IPS DF 6.9 (cell line): ENCODE measurements at regions not wholly inside any gene's neighbourhood (a gene's known extent, or its start where the extent isn't known, plus 50 kb on each side); places are given as distances from the start of the nearest gene placed in this dataset.
"Not testable (repeated sequence)": the region's sequence is repeated elsewhere in the genome, so short reads cannot be mapped to it uniquely, and the experiment has no call there.

Experiments
- DNase-seq: peaks from one replicate; pipeline ENCODE4 v3.0.0-alpha.2; 2013; ENCODE audit warnings: low read depth, low spot score
- H3K27ac ChIP-seq: one replicate; pipeline ENCODE4 v1.5.1; 2013; ENCODE audit warnings: low read length, control low read depth
- H3K27me3 ChIP-seq: 2 replicates; pipeline ENCODE4 v1.6.1; 2013; ENCODE audit warnings: mild to moderate bottlenecking, low read length; ENCODE audit not compliant: control insufficient read depth, insufficient read depth
- H3K36me3 ChIP-seq: 2 replicates; pipeline ENCODE4 v1.6.1; 2013; ENCODE audit warnings: low read length; ENCODE audit not compliant: control insufficient read depth, insufficient read depth
- H3K4me1 ChIP-seq: 2 replicates; pipeline ENCODE4 v1.6.1; 2013; ENCODE audit warnings: low read length; ENCODE audit not compliant: control insufficient read depth, insufficient read depth
- H3K4me3 ChIP-seq: 2 replicates; pipeline ENCODE4 v1.5.1; 2013; ENCODE audit warnings: mild to moderate bottlenecking, low read length
- H3K9me3 ChIP-seq: 2 replicates; pipeline ENCODE4 v1.6.1; 2013; ENCODE audit warnings: low read length, inconsistent platforms; ENCODE audit not compliant: control insufficient read depth, insufficient read depth
- WGBS: extraction: QIAGEN DNeasy Blood & Tissue Kit; methylation state at CpG from one replicate; pipeline ENCODE4 v1.1.7; 2013; ENCODE audit warnings: mixed read lengths, missing lambda C conversion rate; ENCODE audit not compliant: insufficient read length, insufficient coverage; 5-methylcytosine and 5-hydroxymethylcytosine counted together

- no CpG with 5 or more reads among the region's 3 CpGs for WGBS
Measured at GRCh38 chr9:81069038-81069795, 620.1 kb downstream of the TLE1 start.

GRCh38 chr9:81062995-81063394 lies 626.4 kb downstream of the TLE1 start:
- no CpG with 5 or more reads among the region's 3 CpGs for WGBS
- not testable (repeated sequence) for H3K9me3 ChIP-seq, H3K36me3 ChIP-seq, H3K27me3 ChIP-seq, DNase-seq, H3K27ac ChIP-seq, H3K4me3 ChIP-seq, H3K4me1 ChIP-seq

More at GRCh38 chr9:81069038-81069795, 620.1 kb downstream of the TLE1 start:
- no peaks in the 10 kb centered on the region for H3K9me3 ChIP-seq
- H3K4me3 ChIP-seq, result no peak overlapping the region
- no peaks in the 10 kb centered on the region for H3K36me3 ChIP-seq
- H3K4me1 ChIP-seq, result no peaks in the 10 kb centered on the region
- H3K27me3 ChIP-seq, result no peaks in the 10 kb centered on the region
- no peak overlapping the region for H3K27ac ChIP-seq
- no peak for DNase-seq

GRCh38 chr9:81058782-81059181 lies 630.6 kb downstream of the TLE1 start:
- WGBS, result no CpG with 5 or more reads among the region's 2 CpGs

GRCh38 chr9:81053298-81054025 lies 635.9 kb downstream of the TLE1 start:
- Histone ChIP-seq H3K9me3 (no peaks in the 10 kb centered on the region), H3K4me1 (no peaks in the 10 kb centered on the region), H3K4me3 (no peak overlapping the region), H3K27me3 (no peaks in the 10 kb centered on the region), H3K27ac (no peak overlapping the region), H3K36me3 (no peaks in the 10 kb centered on the region)
- WGBS, result no CpG with 5 or more reads among the region's 1 CpG
- DNase-seq, result no peak

More at GRCh38 chr9:81058782-81059181, 630.6 kb downstream of the TLE1 start:
- Histone ChIP-seq H3K4me3 (no peak overlapping the region), H3K27ac (no peak overlapping the region), H3K27me3 (no peaks in the 10 kb centered on the region), H3K9me3 (peaks cover 2% of the 10 kb centered on the region; the same call in 1 of the 2 replicates), H3K4me1 (no peaks in the 10 kb centered on the region), H3K36me3 (no peaks in the 10 kb centered on the region)
- DNase-seq, result no peak

GRCh38 chr9:81052846-81053245 lies 636.5 kb downstream of the TLE1 start:
- H3K9me3 ChIP-seq, result no peaks in the 10 kb centered on the region
- H3K27me3 ChIP-seq, result no peaks in the 10 kb centered on the region
- no CpG with 5 or more reads among the region's 1 CpG for WGBS
- no peak for DNase-seq
- no peak overlapping the region for H3K27ac ChIP-seq
- H3K4me1 ChIP-seq, result no peaks in the 10 kb centered on the region
- no peaks in the 10 kb centered on the region for H3K36me3 ChIP-seq
- no peak overlapping the region for H3K4me3 ChIP-seq

GRCh38 chr9:81047280-81047679 lies 642.1 kb downstream of the TLE1 start:
- no CpG with 5 or more reads among the region's 1 CpG for WGBS
- Histone ChIP-seq H3K27me3 (no peaks in the 10 kb centered on the region), H3K27ac (no peak overlapping the region), H3K4me1 (no peaks in the 10 kb centered on the region), H3K36me3 (no peaks in the 10 kb centered on the region), H3K9me3 (no peaks in the 10 kb centered on the region), H3K4me3 (no peak overlapping the region)
- DNase-seq, result no peak

GRCh38 chr9:81045658-81046057 lies 643.7 kb downstream of the TLE1 start:
- H3K27me3 ChIP-seq, result no peaks in the 10 kb centered on the region
- H3K36me3 ChIP-seq, result no peaks in the 10 kb centered on the region
- no CpG with 5 or more reads among the region's 1 CpG for WGBS
- no peaks in the 10 kb centered on the region for H3K9me3 ChIP-seq
- no peak overlapping the region for H3K4me3 ChIP-seq
- DNase-seq, result no peak
- no peaks in the 10 kb centered on the region for H3K4me1 ChIP-seq
- no peak overlapping the region for H3K27ac ChIP-seq

- Histone ChIP-seq H3K9me3 (no peaks in the 10 kb centered on the region), H3K27me3 (no peaks in the 10 kb centered on the region), H3K36me3 (no peaks in the 10 kb centered on the region), H3K4me3 (no peak overlapping the region), H3K4me1 (no peaks in the 10 kb centered on the region), H3K27ac (no peak overlapping the region)
- WGBS, result 100% methylated on average over 1 of the region's 2 CpGs
- DNase-seq, result no peak
Measured at GRCh38 chr9:81037889-81038288, 651.5 kb downstream of the TLE1 start.

GRCh38 chr9:81035601-81036000 lies 653.7 kb downstream of the TLE1 start:
- H3K27me3 ChIP-seq, result no peaks in the 10 kb centered on the region
- WGBS, result no CpG with 5 or more reads among the region's 1 CpG
- H3K27ac ChIP-seq, result no peak overlapping the region
- no peak overlapping the region for H3K4me3 ChIP-seq
- no peaks in the 10 kb centered on the region for H3K4me1 ChIP-seq
- no peak for DNase-seq
- H3K9me3 ChIP-seq, result no peaks in the 10 kb centered on the region
- no peaks in the 10 kb centered on the region for H3K36me3 ChIP-seq

GRCh38 chr9:81035171-81035570 lies 654.2 kb downstream of the TLE1 start:
- no peaks in the 10 kb centered on the region for H3K4me1 ChIP-seq
- H3K27me3 ChIP-seq, result no peaks in the 10 kb centered on the region
- no peak overlapping the region for H3K4me3 ChIP-seq
- H3K27ac ChIP-seq, result no peak overlapping the region
- no peaks in the 10 kb centered on the region for H3K36me3 ChIP-seq
- no peak for DNase-seq
- WGBS, result no CpG with 5 or more reads among the region's 4 CpGs
- no peaks in the 10 kb centered on the region for H3K9me3 ChIP-seq
